H1 (cell line): ENCODE measurements at regions not wholly inside any gene's neighbourhood (a gene's known extent, or its start where the extent isn't known, plus 50 kb on each side); places are given as distances from the start of the nearest gene placed in this dataset.

Experiments
- CTCF ChIA-PET: fragments of 300-600 bp; sonication (Branson Sonifier 250); formaldehyde crosslinking; loops from one replicate; lab custom pipeline; 2021; ENCODE audit not compliant: partially characterized antibody; lab: Charles Lee
- POLR2A ChIA-PET: fragments of 300-600 bp; sonication (Branson Sonifier 250); formaldehyde crosslinking; loops from one replicate; lab custom pipeline; 2021; ENCODE audit warnings: inconsistent platforms; ENCODE audit not compliant: partially characterized antibody; lab: Charles Lee
- DNase-seq, 2 experiments: peaks; one replicate each; pipeline versions ENCODE4 v3.0.0 to v3.0.0-alpha.2; 2010 to 2022; ENCODE audit warnings: low spot score in 2 of 2, low read depth in 1 of 2, mixed read lengths in 1 of 2
- FAIRE-seq: peaks from 2 replicates; lab custom pipeline; 2011; peaks lifted over from hg19 to GRCh38; lab: Jason Lieb, UNC
- H2AFZ ChIP-seq: 2 replicates; pipeline ENCODE4 v1.8.1; 2012; ENCODE audit warnings: low read length, inconsistent platforms
- H2AK5ac ChIP-seq: 2 replicates; pipeline ENCODE4 v1.6.1; 2013; ENCODE audit warnings: low read depth, low read length
- H2BK120ac ChIP-seq: replicated peaks from 2 replicates; pipeline ENCODE3; 2013; ENCODE audit warnings: low read depth, low read length, inconsistent platforms
- H2BK12ac ChIP-seq: 2 replicates; pipeline ENCODE4 v1.6.1; 2013; ENCODE audit warnings: low read depth, low read length
- H2BK15ac ChIP-seq: 2 replicates; pipeline ENCODE4 v1.6.1; 2013; ENCODE audit warnings: low read length
- H2BK20ac ChIP-seq: 2 replicates; pipeline ENCODE4 v1.6.1; 2013; ENCODE audit warnings: low read length
- H2BK5ac ChIP-seq: 2 replicates; pipeline ENCODE4 v1.6.1; 2013; ENCODE audit warnings: low read depth, low read length
- H3K14ac ChIP-seq: 2 replicates; pipeline ENCODE4 v1.6.1; 2013; ENCODE audit warnings: inconsistent platforms; ENCODE audit not compliant: insufficient read length
- H3K18ac ChIP-seq: 2 replicates; pipeline ENCODE4 v1.6.1; 2013; ENCODE audit warnings: low read length; ENCODE audit errors: extremely low read depth
- H3K23ac ChIP-seq: 2 replicates; pipeline ENCODE4 v1.6.1; 2013; ENCODE audit warnings: inconsistent platforms; ENCODE audit not compliant: insufficient read length
- H3K23me2 ChIP-seq: 2 replicates; pipeline ENCODE4 v1.6.1; 2013; ENCODE audit warnings: low read depth, low read length
- H3K27ac ChIP-seq: 2 replicates; pipeline ENCODE4 v1.6.1; 2011; ENCODE audit warnings: low read depth, low read length, inconsistent platforms
- H3K27me3 ChIP-seq, 4 experiments: replicated peaks in 1 of 4; 1 replicate in 1 of 4; 2 replicates in 3 of 4; pipeline versions ENCODE4 v1.6.1 to v1.8.1; 2011 to 2013; ENCODE audit warnings: low read length in 3 of 4, mild to moderate bottlenecking in 3 of 4, inconsistent platforms in 2 of 4, mixed read lengths in 2 of 4, moderate library complexity in 1 of 4; ENCODE audit not compliant: control insufficient read depth in 3 of 4, insufficient read depth in 3 of 4; ENCODE audit errors: extremely low read depth in 1 of 4
- H3K36me3 ChIP-seq, 4 experiments: 2 replicates each; pipeline versions ENCODE4 v1.6.1 to v1.8.1; 2011 to 2013; ENCODE audit warnings: mild to moderate bottlenecking in 4 of 4, low read length in 3 of 4, moderate library complexity in 2 of 4, control low read depth in 1 of 4, inconsistent platforms in 1 of 4; ENCODE audit not compliant: insufficient read depth in 4 of 4, control insufficient read depth in 2 of 4
- H3K4ac ChIP-seq: replicated peaks from 2 replicates; pipeline ENCODE3; 2013; ENCODE audit warnings: low read length, low read depth, mixed read lengths, inconsistent platforms; ENCODE audit not compliant: insufficient read length
- H3K4me1 ChIP-seq, 4 experiments: replicated peaks in 1 of 4; 1 replicate in 1 of 4; 2 replicates in 3 of 4; pipeline versions ENCODE4 v1.6.1 to v1.8.1; 2011 to 2013; ENCODE audit warnings: low read length in 3 of 4, inconsistent platforms in 2 of 4, mixed read lengths in 1 of 4; ENCODE audit not compliant: insufficient read depth in 4 of 4, control insufficient read depth in 3 of 4
- H3K4me2 ChIP-seq, 2 experiments: 2 replicates each; pipeline versions ENCODE4 v1.6.1 to v1.8.1; 2011 to 2013; ENCODE audit warnings: low read depth in 2 of 2, low read length in 2 of 2, control low read depth in 1 of 2, inconsistent platforms in 1 of 2, mild to moderate bottlenecking in 1 of 2; ENCODE audit not compliant: insufficient read depth in 1 of 2
- H3K4me3 ChIP-seq, 4 experiments: fragments of 200-600, 300-600 bp in 1 of 4; sonication (generic), shearing (Covaris generic), sonication (Bioruptor Twin) in 1 of 4; 2 replicates each; pipeline versions ENCODE4 v1.5.1 to v1.8.1; 2011 to 2016; ENCODE audit warnings: low read length in 4 of 4, low read depth in 3 of 4, control low read depth in 2 of 4, inconsistent platforms in 2 of 4, mild to moderate bottlenecking in 2 of 4, mixed read lengths in 1 of 4, moderate library complexity in 1 of 4; ENCODE audit not compliant: insufficient read depth in 2 of 4; ENCODE audit errors: extremely low read depth in 1 of 4
- H3K56ac ChIP-seq: replicated peaks from 2 replicates; pipeline ENCODE3; 2013; ENCODE audit warnings: low read depth, mild to moderate bottlenecking, mixed read lengths, low read length, inconsistent platforms; ENCODE audit not compliant: insufficient read length
- H3K79me1 ChIP-seq: 2 replicates; pipeline ENCODE4 v1.6.1; 2013; ENCODE audit warnings: low read depth, low read length, control low read depth
- H3K79me2 ChIP-seq, 2 experiments: 2 replicates each; pipeline versions ENCODE4 v1.6.1 to v1.8.1; 2012 to 2013; ENCODE audit warnings: low read length in 2 of 2, mild to moderate bottlenecking in 2 of 2, inconsistent platforms in 1 of 2; ENCODE audit not compliant: insufficient read depth in 2 of 2, control insufficient read depth in 1 of 2
- H3K9ac ChIP-seq, 4 experiments: replicated peaks in 1 of 4; 1 replicate in 1 of 4; 2 replicates in 3 of 4; pipeline versions ENCODE4 v1.6.1 to v1.8.1; 2011 to 2013; ENCODE audit warnings: low read depth in 3 of 4, low read length in 3 of 4, control low read depth in 2 of 4, mild to moderate bottlenecking in 2 of 4, moderate library complexity in 2 of 4, inconsistent platforms in 1 of 4; ENCODE audit errors: extremely low read depth in 1 of 4
- H3K9me3 ChIP-seq, 2 experiments: 2 replicates each; pipeline versions ENCODE4 v1.6.1 to v1.8.1; 2012 to 2013; ENCODE audit warnings: mild to moderate bottlenecking in 2 of 2, moderate library complexity in 2 of 2, control low read depth in 1 of 2, inconsistent platforms in 1 of 2, low read depth in 1 of 2, low read length in 1 of 2, mixed read lengths in 1 of 2; ENCODE audit not compliant: insufficient read depth in 2 of 2
- H4K20me1 ChIP-seq, 2 experiments: replicated peaks in 1 of 2; 2 replicates each; pipeline versions ENCODE3 to v1.8.1; 2011 to 2013; ENCODE audit warnings: inconsistent platforms in 2 of 2, low read length in 2 of 2, mild to moderate bottlenecking in 1 of 2; ENCODE audit not compliant: insufficient read depth in 2 of 2, control insufficient read depth in 1 of 2
- H4K5ac ChIP-seq: 2 replicates; pipeline ENCODE4 v1.6.1; 2013; ENCODE audit warnings: low read length, low read depth, mixed read lengths, inconsistent platforms; ENCODE audit not compliant: insufficient read length
- H4K8ac ChIP-seq: 2 replicates; pipeline ENCODE4 v1.8.0; 2013; ENCODE audit warnings: mild to moderate bottlenecking, moderate library complexity, low read length, inconsistent platforms; ENCODE audit not compliant: insufficient read depth; ENCODE audit errors: extremely low read depth
- H4K91ac ChIP-seq: replicated peaks from 2 replicates; pipeline ENCODE3; 2013; ENCODE audit warnings: low read length, mixed read lengths, inconsistent platforms; ENCODE audit not compliant: insufficient read length
- ATF2 ChIP-seq: IDR thresholded peaks from 2 replicates; pipeline ENCODE4 v1.6.1; 2012; ENCODE audit warnings: low read length, inconsistent platforms
- CBX8 ChIP-seq: fragments of 300-800, 300-1000 bp; sonication (generic); IDR thresholded peaks from 2 replicates; pipeline ENCODE4 v1.7.1; 2016; ENCODE audit warnings: low read depth, low read length, borderline replicate concordance
- FOSL1 ChIP-seq: IDR thresholded peaks from 2 replicates; pipeline ENCODE4 v1.6.1; 2011; ENCODE audit warnings: mild to moderate bottlenecking, low read depth, low read length, moderate library complexity; ENCODE audit not compliant: insufficient read depth
- GTF2F1 ChIP-seq: IDR thresholded peaks from 2 replicates; pipeline ENCODE4 v1.6.1; 2012; ENCODE audit warnings: low read depth, low read length, improper control_type of control experiment, borderline replicate concordance
- JUND ChIP-seq: IDR thresholded peaks from 2 replicates; pipeline ENCODE4 v1.6.1; 2011; ENCODE audit warnings: mild to moderate bottlenecking, improper control_type of control experiment, low read length
- KDM4A ChIP-seq: IDR thresholded peaks from one replicate; pipeline ENCODE4 v1.7.1; 2012; ENCODE audit warnings: low read depth, mild to moderate bottlenecking, moderate library complexity, low read length, inconsistent platforms; ENCODE audit not compliant: severe bottlenecking
- RNF2 ChIP-seq: fragments of 200-900, 300-1000 bp; sonication (generic); IDR thresholded peaks from 2 replicates; pipeline ENCODE4 v1.7.1; 2016; ENCODE audit warnings: borderline replicate concordance, low read depth, mild to moderate bottlenecking, antibody characterized with exemption, low read length; ENCODE audit not compliant: poor library complexity, severe bottlenecking; ENCODE audit errors: missing control alignments
- USF2 ChIP-seq: IDR thresholded peaks from 2 replicates; pipeline ENCODE4 v1.6.1; 2011; ENCODE audit warnings: low read length, improper control_type of control experiment
- WGBS, 2 experiments: shearing (Covaris generic) in 1 of 2; methylation state at CpG; one replicate each; pipeline versions ENCODE4 v1.1.6 to v1.1.7; 2013 to 2015; ENCODE audit warnings: low lambda C conversion rate in 2 of 2, mixed read lengths in 2 of 2, inconsistent platforms in 1 of 2, low coverage in 1 of 2, missing lambda C conversion rate in 1 of 2; ENCODE audit not compliant: insufficient replicate concordance in 2 of 2, insufficient coverage in 1 of 2, insufficient read length in 1 of 2; ENCODE audit errors: extremely low coverage in 1 of 2, missing lambda C conversion rate in 1 of 2; 5-methylcytosine and 5-hydroxymethylcytosine counted together

GRCh38 chr14:34252227-34252626 is 209.8 kb downstream of the SPTSSA start:
- H2AK5ac ChIP-seq: no peak overlapping the region
- H3K4me3 ChIP-seq: no peak overlapping the region
- no peak overlapping the region for H2BK120ac ChIP-seq
- H4K8ac ChIP-seq: no peak overlapping the region
- no peak overlapping the region for H3K4me2 ChIP-seq
- H3K14ac ChIP-seq: no peak overlapping the region
- H3K23ac ChIP-seq: no peak overlapping the region
- no peak overlapping the region for H2BK5ac ChIP-seq
- no peak overlapping the region for H4K91ac ChIP-seq
- no peaks in the 10 kb centered on the region for H3K4me1 ChIP-seq
- no peak overlapping the region for H3K18ac ChIP-seq
- no peaks in the 10 kb centered on the region for H3K27me3 ChIP-seq
- H3K4ac ChIP-seq: no peak overlapping the region
- DNase-seq: no peak
- no peak overlapping the region for H3K56ac ChIP-seq
- H3K36me3 ChIP-seq: no peaks in the 10 kb centered on the region
- H3K9ac ChIP-seq: no peak overlapping the region
- no peak overlapping the region for H2BK20ac ChIP-seq
- CTCF ChIA-PET: interaction anchor here (0.6 to 1.1 kb wide), 2 partner anchors 12 to 404 kb away, joined by 3 read pairs; no protein-coding TSS in a partner anchor
- 81% methylated on average over 2 of the region's 2 CpGs; no CpG with 5 or more reads in 1 of the 2 experiments for WGBS, 2 experiments
- no peaks in the 10 kb centered on the region for H3K79me1 ChIP-seq
- no peaks in the 10 kb centered on the region for H3K23me2 ChIP-seq
- no peak for FAIRE-seq
- H4K20me1 ChIP-seq: no peaks in the 10 kb centered on the region
- POLR2A ChIA-PET: no interaction called here
- H3K9me3 ChIP-seq: no peaks in the 10 kb centered on the region
- no peak overlapping the region for H4K5ac ChIP-seq
- H2BK12ac ChIP-seq: no peak overlapping the region
- no peak overlapping the region for H3K27ac ChIP-seq
- H2AFZ ChIP-seq: no peak overlapping the region
- no peaks in the 10 kb centered on the region for H3K79me2 ChIP-seq
- H2BK15ac ChIP-seq: no peak overlapping the region
- TF ChIP-seq CBX8 (no peak), JUND (no peak), FOSL1 (no peak), RNF2 (no peak), GTF2F1 (no peak), ATF2 (no peak), KDM4A (no peak), USF2 (no peak)
